SH-SY5Y (cell line): ENCODE measurements at regions not wholly inside any gene's neighbourhood (a gene's known extent, or its start where the extent isn't known, plus 50 kb on each side); places are given as distances from the start of the nearest gene placed in this dataset.

Source experiments
- GATA2 ChIP-seq: IDR thresholded peaks from 2 replicates; pipeline ENCODE4 v1.6.1; 2011; ENCODE audit warnings: mild to moderate bottlenecking, low read depth, low read length
- GATA3 ChIP-seq: IDR thresholded peaks from 2 replicates; pipeline ENCODE4 v1.6.1; 2011; ENCODE audit warnings: low read depth, mild to moderate bottlenecking, low read length, moderate library complexity

DNA sequence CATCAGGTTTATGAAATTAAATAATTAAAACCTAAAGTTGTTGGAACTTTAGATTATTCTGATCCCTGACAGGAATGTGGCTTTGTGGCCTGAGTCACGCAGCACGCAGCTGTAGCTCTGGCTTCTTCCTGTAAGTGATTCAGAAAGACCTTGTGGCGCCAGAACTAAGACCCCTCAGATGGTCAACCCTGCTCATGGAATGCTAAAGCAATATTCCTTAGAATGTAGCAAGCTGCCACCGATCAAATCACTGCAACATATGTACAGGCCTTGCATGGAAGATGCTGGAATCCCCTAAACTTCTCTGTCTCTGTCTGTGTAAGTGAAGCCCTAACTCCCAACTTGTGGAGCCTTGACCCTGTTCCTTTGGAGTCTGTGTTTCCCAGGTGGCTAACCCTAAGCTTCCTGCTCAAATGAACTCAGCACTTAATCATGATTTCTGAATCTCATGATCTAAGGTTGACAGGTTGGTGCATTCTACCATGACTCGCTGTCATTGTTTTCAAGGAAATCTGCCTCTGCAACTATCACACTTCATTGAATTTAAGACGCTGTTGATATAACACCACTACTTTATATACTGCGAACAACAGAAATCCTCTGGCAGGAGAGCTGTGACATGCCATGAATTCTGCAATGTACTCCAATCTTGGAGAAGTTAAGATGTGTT lies 111.2 kb upstream of the CST7 start:
- no peak for TF ChIP-seq GATA2
- no peak for TF ChIP-seq GATA3
